ENCODE measurements at regions not wholly inside any gene's neighbourhood (a gene's known extent, or its start where the extent isn't known, plus 50 kb on each side); places are given as distances from the start of the nearest gene placed in this dataset.

GRCh38 chr4:62196338-62196737 is 996.2 kb downstream of the ADGRL3 start:
- Histone ChIP-seq H3K4me3 (ENCODE audit: low read depth, low read length) (no peak overlapping the region), H3K27me3 (ENCODE audit: insufficient read depth, low read depth, severe bottlenecking) (no peaks in the 10 kb centered on the region), H3K27ac (no peak overlapping the region), H3K9me3 (ENCODE audit: severe bottlenecking) (no peaks in the 10 kb centered on the region), H3K36me3 (no peaks in the 10 kb centered on the region)
- no peak for TF ChIP-seq CTCF (IDR thresholded peaks at IDR 0.05; ENCODE audit: low read depth, low read length)
- no peak for DNase-seq

DNA sequence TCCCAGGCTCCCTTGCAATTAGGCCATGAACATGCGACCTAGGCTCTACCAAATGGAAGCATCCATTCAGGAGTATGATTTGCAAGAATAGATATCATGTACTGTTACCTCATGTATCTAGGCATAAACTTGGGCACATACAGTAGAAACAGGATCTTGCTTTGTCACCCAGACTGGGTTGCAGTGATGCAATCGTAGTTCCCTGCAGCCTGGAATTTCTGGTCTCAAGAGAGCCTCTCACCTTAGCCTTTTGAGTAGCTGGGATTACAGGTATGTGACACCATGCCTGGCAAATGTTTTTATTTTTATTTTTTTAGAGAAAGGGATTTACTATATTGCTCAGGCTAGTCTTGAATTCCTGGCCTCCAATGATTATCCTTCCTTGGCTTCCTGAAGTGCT is 994.2 kb downstream of the ADGRL3 start:
- Histone ChIP-seq H3K36me3 (no peaks in the 10 kb centered on the region), H3K27ac (no peak overlapping the region), H3K9me3 (ENCODE audit: severe bottlenecking) (no peaks in the 10 kb centered on the region), H3K27me3 (ENCODE audit: insufficient read depth, low read depth, severe bottlenecking) (no peaks in the 10 kb centered on the region), H3K4me3 (ENCODE audit: low read depth, low read length) (no peak overlapping the region)
- DNase-seq, result no peak
- TF ChIP-seq CTCF (IDR thresholded peaks at IDR 0.05; ENCODE audit: low read depth, low read length), result no peak

GRCh38 chr4:62193761-62194160 is 993.6 kb downstream of the ADGRL3 start:
- H3K36me3 ChIP-seq, result no peaks in the 10 kb centered on the region
- no peaks in the 10 kb centered on the region for H3K27me3 ChIP-seq (ENCODE audit: insufficient read depth, low read depth, severe bottlenecking)
- no peak for DNase-seq
- H3K27ac ChIP-seq, result no peak overlapping the region
- no peak for TF ChIP-seq CTCF (IDR thresholded peaks at IDR 0.05; ENCODE audit: low read depth, low read length)
- H3K9me3 ChIP-seq (ENCODE audit: severe bottlenecking), result no peaks in the 10 kb centered on the region
- no peak overlapping the region for H3K4me3 ChIP-seq (ENCODE audit: low read depth, low read length)

DNA sequence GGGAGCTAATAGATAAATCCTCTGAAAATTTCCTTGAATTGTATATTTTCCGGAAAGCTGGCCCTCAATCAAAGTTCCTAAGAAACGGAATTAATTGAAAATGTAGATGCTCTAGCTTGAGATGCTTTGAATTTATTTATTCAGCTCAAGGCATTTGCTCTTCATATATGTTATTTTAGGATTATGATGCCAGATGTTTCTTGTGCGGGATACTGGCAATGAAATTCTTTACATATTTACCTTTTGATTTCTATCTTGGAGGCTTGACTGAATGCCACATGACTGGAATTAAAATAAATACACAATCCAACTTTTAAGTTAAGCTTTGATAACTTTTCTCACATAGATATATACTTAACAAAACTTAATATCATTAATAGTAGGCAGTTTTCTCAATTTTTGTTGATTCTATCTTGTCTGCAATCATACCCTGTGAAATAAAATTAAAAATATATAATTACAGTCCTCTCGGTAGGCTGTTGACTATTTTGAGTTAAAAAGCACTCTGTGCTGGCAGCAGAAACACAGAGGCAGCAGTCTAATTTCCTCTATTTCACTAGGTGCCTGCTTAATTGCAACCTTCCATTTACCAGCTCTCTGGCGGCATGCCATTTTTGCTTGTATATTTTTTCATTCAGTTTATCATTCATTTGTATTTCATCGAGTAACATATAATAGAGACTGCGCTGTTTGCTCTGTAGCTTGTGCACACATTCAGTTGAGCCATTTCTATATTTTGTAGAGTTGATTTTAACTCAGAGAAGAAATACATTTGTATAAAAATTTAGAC is 991.5 kb downstream of the ADGRL3 start:
- H3K36me3 ChIP-seq, result no peaks in the 10 kb centered on the region
- DNase-seq, result no peak
- no peak overlapping the region for H3K27ac ChIP-seq
- no peak overlapping the region for H3K4me3 ChIP-seq (ENCODE audit: low read depth, low read length)
- H3K27me3 ChIP-seq (ENCODE audit: insufficient read depth, low read depth, severe bottlenecking), result no peaks in the 10 kb centered on the region
- TF ChIP-seq CTCF (IDR thresholded peaks at IDR 0.05; ENCODE audit: low read depth, low read length), result no peak
- no peaks in the 10 kb centered on the region for H3K9me3 ChIP-seq (ENCODE audit: severe bottlenecking)

GRCh38 chr4:62170235-62170634 is 970.1 kb downstream of the ADGRL3 start:
- Histone ChIP-seq H3K27me3 (ENCODE audit: insufficient read depth, low read depth, severe bottlenecking) (no peaks in the 10 kb centered on the region), H3K27ac (no peak overlapping the region), H3K9me3 (ENCODE audit: severe bottlenecking) (no peaks in the 10 kb centered on the region), H3K4me3 (ENCODE audit: low read depth, low read length) (no peak overlapping the region), H3K36me3 (no peaks in the 10 kb centered on the region)
- TF ChIP-seq CTCF (IDR thresholded peaks at IDR 0.05; ENCODE audit: low read depth, low read length), result no peak
- DNase-seq, result no peak

- H3K27ac ChIP-seq, result no peak overlapping the region
- TF ChIP-seq CTCF (IDR thresholded peaks at IDR 0.05; ENCODE audit: low read depth, low read length), result no peak
- no peaks in the 10 kb centered on the region for H3K9me3 ChIP-seq (ENCODE audit: severe bottlenecking)
- H3K27me3 ChIP-seq (ENCODE audit: insufficient read depth, low read depth, severe bottlenecking), result no peaks in the 10 kb centered on the region
- no peaks in the 10 kb centered on the region for H3K36me3 ChIP-seq
- no peak for DNase-seq
- no peak overlapping the region for H3K4me3 ChIP-seq (ENCODE audit: low read depth, low read length)
These were observed 968.6 kb downstream of the ADGRL3 start for GRCh38 chr4:62168681-62169080.
